Trophoblast cell (in vitro differentiated cells and primary cell): ENCODE measurements at regions not wholly inside any gene's neighbourhood (a gene's known extent, or its start where the extent isn't known, plus 50 kb on each side); places are given as distances from the start of the nearest gene placed in this dataset.

Experiments
- DNase-seq, 2 donors: peaks; one replicate each; pipeline ENCODE4 v3.0.0-alpha.2; 2016
- H2AFZ ChIP-seq: 2 replicates; pipeline ENCODE4 v1.6.1; 2013; ENCODE audit warnings: low read length, moderate library complexity, mild to moderate bottlenecking; ENCODE audit not compliant: insufficient read depth, poor library complexity
- H2AK5ac ChIP-seq: 2 replicates; pipeline ENCODE4 v1.6.1; 2013; ENCODE audit warnings: mild to moderate bottlenecking, low read length
- H2BK120ac ChIP-seq: 2 replicates; pipeline ENCODE4 v1.6.1; 2013; ENCODE audit warnings: low read length, mild to moderate bottlenecking, moderate library complexity; ENCODE audit not compliant: insufficient read depth, poor library complexity
- H2BK12ac ChIP-seq: 2 replicates; pipeline ENCODE4 v1.6.1; 2013; ENCODE audit warnings: mild to moderate bottlenecking, low read length, moderate library complexity
- H2BK5ac ChIP-seq: 2 replicates; pipeline ENCODE4 v1.6.1; 2013; ENCODE audit warnings: low read length, low read depth, moderate library complexity, mild to moderate bottlenecking; ENCODE audit not compliant: poor library complexity
- H3K14ac ChIP-seq: 2 replicates; pipeline ENCODE4 v1.6.1; 2013; ENCODE audit warnings: mild to moderate bottlenecking, low read length
- H3K18ac ChIP-seq: 2 replicates; pipeline ENCODE4 v1.6.1; 2013; ENCODE audit warnings: mild to moderate bottlenecking, low read length
- H3K23ac ChIP-seq: 2 replicates; pipeline ENCODE4 v1.6.1; 2013; ENCODE audit warnings: low read length
- H3K27ac ChIP-seq: 2 replicates; pipeline ENCODE4 v1.5.1; 2013; ENCODE audit warnings: low read depth, mild to moderate bottlenecking, inconsistent platforms, low read length, moderate library complexity
- H3K27me3 ChIP-seq: 2 replicates; pipeline ENCODE4 v1.6.1; 2013; ENCODE audit warnings: inconsistent platforms, mild to moderate bottlenecking, low read length, moderate library complexity; ENCODE audit not compliant: insufficient read depth
- H3K36me3 ChIP-seq, 2 experiments: 1 replicate in 1 of 2; 2 replicates in 1 of 2; pipeline ENCODE4 v1.6.1; 2013; ENCODE audit warnings: low read length in 2 of 2, mild to moderate bottlenecking in 2 of 2, moderate library complexity in 1 of 2; ENCODE audit not compliant: insufficient read depth in 2 of 2, control insufficient read depth in 1 of 2
- H3K4ac ChIP-seq: 2 replicates; pipeline ENCODE4 v1.6.1; 2013; ENCODE audit warnings: low read depth, mild to moderate bottlenecking, low read length, moderate library complexity
- H3K4me1 ChIP-seq, 2 experiments: 1 replicate in 1 of 2; 2 replicates in 1 of 2; pipeline ENCODE4 v1.6.1; 2013; ENCODE audit warnings: low read length in 2 of 2, mild to moderate bottlenecking in 2 of 2, moderate library complexity in 1 of 2; ENCODE audit not compliant: insufficient read depth in 2 of 2, control insufficient read depth in 1 of 2
- H3K4me2 ChIP-seq: 2 replicates; pipeline ENCODE4 v1.6.1; 2013; ENCODE audit warnings: inconsistent platforms, mild to moderate bottlenecking, low read length, moderate library complexity
- H3K4me3 ChIP-seq: 2 replicates; pipeline ENCODE4 v1.5.1; 2013; ENCODE audit warnings: mild to moderate bottlenecking, low read depth, low read length, inconsistent platforms
- H3K79me1 ChIP-seq: one replicate; pipeline ENCODE4 v1.6.1; 2013; ENCODE audit warnings: low read length
- H3K79me2 ChIP-seq: 2 replicates; pipeline ENCODE4 v1.6.1; 2013; ENCODE audit warnings: low read length, mild to moderate bottlenecking; ENCODE audit not compliant: control insufficient read depth, insufficient read depth, poor library complexity
- H3K9ac ChIP-seq: 2 replicates; pipeline ENCODE4 v1.6.1; 2013; ENCODE audit warnings: mild to moderate bottlenecking, low read length
- H3K9me3 ChIP-seq: 2 replicates; pipeline ENCODE4 v1.6.1; 2013; ENCODE audit warnings: low read depth, mild to moderate bottlenecking, control low read depth, inconsistent platforms, low read length; ENCODE audit not compliant: insufficient read depth
- H4K12ac ChIP-seq: 2 replicates; pipeline ENCODE4 v1.6.1; 2013; ENCODE audit warnings: low read depth, mild to moderate bottlenecking, low read length, moderate library complexity
- H4K8ac ChIP-seq: 2 replicates; pipeline ENCODE4 v1.6.1; 2013; ENCODE audit warnings: low read depth, mild to moderate bottlenecking, low read length, moderate library complexity
- H4K91ac ChIP-seq: one replicate; pipeline ENCODE4 v1.6.1; 2013; ENCODE audit warnings: low read depth, mild to moderate bottlenecking, low read length, moderate library complexity
- WGBS: extraction: QIAGEN DNeasy Blood & Tissue Kit; methylation state at CpG from one replicate; pipeline ENCODE4 v1.1.7; 2013; ENCODE audit warnings: missing lambda C conversion rate; ENCODE audit not compliant: insufficient read length, insufficient coverage; ENCODE audit errors: extremely low coverage; 5-methylcytosine and 5-hydroxymethylcytosine counted together

GRCh38 chr1:8176279-8176678, 141.6 kb upstream of the SLC45A1 start:
- WGBS = no CpG with 5 or more reads among the region's 3 CpGs

GRCh38 chr1:8174807-8175206, 143.1 kb upstream of the SLC45A1 start:
- Histone ChIP-seq H4K8ac (no peak overlapping the region), H3K79me2 (peaks cover 2% of the 10 kb centered on the region), H3K14ac (no peak overlapping the region), H3K4ac (no peak overlapping the region), H2BK5ac (no peak overlapping the region), H2BK12ac (no peak overlapping the region), H3K27me3 (no peaks in the 10 kb centered on the region), H4K12ac (no peak overlapping the region), H3K36me3 (no peaks in the 10 kb centered on the region), H3K4me2 (no peak overlapping the region), H4K91ac (no peak overlapping the region), H3K23ac (no peak overlapping the region), H3K9ac (no peak overlapping the region), H3K79me1 (peaks cover 7% of the 10 kb centered on the region), H3K18ac (no peak overlapping the region), H2AK5ac (no peak overlapping the region), H3K27ac (no peak overlapping the region), H2BK120ac (no peak overlapping the region), H3K9me3 (peaks cover 2% of the 10 kb centered on the region), H3K4me3 (no peak overlapping the region), H3K4me1 (peaks cover 5 to 6% of the 10 kb centered on the region in 2 experiments), H2AFZ (no peak overlapping the region)
- DNase-seq = no peak
- no CpG with 5 or more reads among the region's 5 CpGs for WGBS

More at GRCh38 chr1:8176279-8176678, 141.6 kb upstream of the SLC45A1 start:
- Histone ChIP-seq H3K9me3 (peaks cover 2% of the 10 kb centered on the region), H2BK120ac (no peak overlapping the region), H3K79me1 (no peaks in the 10 kb centered on the region), H3K4me3 (no peak overlapping the region), H3K79me2 (no peaks in the 10 kb centered on the region), H2AFZ (no peak overlapping the region), H2AK5ac (no peak overlapping the region), H3K23ac (no peak overlapping the region), H4K91ac (no peak overlapping the region), H3K27ac (no peak overlapping the region), H2BK12ac (no peak overlapping the region), H3K14ac (no peak overlapping the region), H4K8ac (no peak overlapping the region), H4K12ac (no peak overlapping the region), H3K4me2 (no peak overlapping the region), H3K18ac (no peak overlapping the region), H3K27me3 (no peaks in the 10 kb centered on the region), H3K9ac (no peak overlapping the region), H2BK5ac (no peak overlapping the region), H3K4ac (no peak overlapping the region), H3K4me1 (no peaks in the 10 kb centered on the region), H3K36me3 (no peaks in the 10 kb centered on the region)
- DNase-seq = no peak

GRCh38 chr1:8171751-8172464, 145.8 kb upstream of the ERRFI1 start:
- H3K9me3 ChIP-seq = peaks cover 2% of the 10 kb centered on the region

GRCh38 chr1:8170059-8170835, 144.1 kb upstream of the ERRFI1 start:
- peak overlapping the region; percentile 89 for H2AK5ac ChIP-seq
- H3K27ac ChIP-seq = peak overlapping the region; percentile 29
- H3K4me3 ChIP-seq = no peak overlapping the region
- peaks cover 15% of the 10 kb centered on the region in 2 experiments for H3K4me1 ChIP-seq
- peak overlapping the region; percentile 92 for H4K8ac ChIP-seq
- no peaks in the 10 kb centered on the region for H3K27me3 ChIP-seq
- DNase-seq = no peak
- no peak overlapping the region for H3K23ac ChIP-seq
- H3K18ac ChIP-seq = peak overlapping the region; percentile 96
- H3K9ac ChIP-seq = no peak overlapping the region
- H3K14ac ChIP-seq = peak overlapping the region; percentile 94
- H2BK120ac ChIP-seq = peak overlapping the region; percentile 98
- H2BK5ac ChIP-seq = peak overlapping the region; percentile 82
- no CpG with 5 or more reads among the region's 13 CpGs for WGBS
- H3K9me3 ChIP-seq = no peaks in the 10 kb centered on the region
- peak overlapping the region; percentile 49 for H4K12ac ChIP-seq
- no peaks in the 10 kb centered on the region for H3K36me3 ChIP-seq
- peak overlapping the region; percentile 81 for H3K4ac ChIP-seq
- H3K4me2 ChIP-seq = no peak overlapping the region
- peaks cover 23% of the 10 kb centered on the region for H3K79me1 ChIP-seq
- peak overlapping the region; percentile 99 for H4K91ac ChIP-seq
- peaks cover 4% of the 10 kb centered on the region for H3K79me2 ChIP-seq
- peak overlapping the region; percentile 96 for H2BK12ac ChIP-seq
- H2AFZ ChIP-seq = peak overlapping the region; percentile 90

More at GRCh38 chr1:8171751-8172464, 145.8 kb upstream of the ERRFI1 start:
- Histone ChIP-seq H3K79me1 (peaks cover 15% of the 10 kb centered on the region), H3K27ac (no peak overlapping the region), H2BK5ac (no peak overlapping the region), H3K9ac (no peak overlapping the region), H4K91ac (peak overlapping the region; percentile 28), H3K14ac (no peak overlapping the region), H2BK12ac (peak overlapping the region; percentile 45), H2BK120ac (peak overlapping the region; percentile 15), H3K4me1 (peaks cover 12 to 15% of the 10 kb centered on the region in 2 experiments), H2AK5ac (no peak overlapping the region), H2AFZ (no peak overlapping the region), H3K4me2 (no peak overlapping the region), H3K23ac (no peak overlapping the region), H3K27me3 (no peaks in the 10 kb centered on the region), H3K18ac (no peak overlapping the region), H3K79me2 (peaks cover 4% of the 10 kb centered on the region), H4K12ac (no peak overlapping the region), H3K36me3 (no peaks in the 10 kb centered on the region), H3K4me3 (no peak overlapping the region), H3K4ac (no peak overlapping the region), H4K8ac (no peak overlapping the region)
- no CpG with 5 or more reads among the region's 14 CpGs for WGBS
- DNase-seq = peak; percentile 38 to 86
